ENCODE measurements at regions not wholly inside any gene's neighbourhood (a gene's known extent, or its start where the extent isn't known, plus 50 kb on each side); places are given as distances from the start of the nearest gene placed in this dataset.

DNA sequence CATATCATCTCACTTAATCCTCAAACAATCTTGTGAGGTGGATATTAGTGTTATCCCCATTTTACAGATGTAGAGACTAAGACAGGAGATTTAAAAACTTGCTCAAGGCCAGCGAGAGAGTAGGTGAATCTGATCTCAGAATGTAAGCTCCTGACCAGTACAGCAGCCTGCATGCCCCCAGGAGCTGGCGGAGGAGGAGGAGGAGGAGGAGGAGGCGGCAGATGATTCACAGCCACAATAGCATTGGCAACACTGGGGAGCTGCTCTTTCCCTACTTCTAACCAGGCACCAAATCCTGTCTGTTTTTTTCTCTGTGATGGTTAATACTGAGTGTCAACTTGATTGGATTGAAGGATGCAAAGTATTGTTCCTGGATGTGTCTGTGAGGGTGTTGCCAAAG lies 243.2 kb downstream of the ATG4C start:
- TF ChIP-seq, protein P1, sequence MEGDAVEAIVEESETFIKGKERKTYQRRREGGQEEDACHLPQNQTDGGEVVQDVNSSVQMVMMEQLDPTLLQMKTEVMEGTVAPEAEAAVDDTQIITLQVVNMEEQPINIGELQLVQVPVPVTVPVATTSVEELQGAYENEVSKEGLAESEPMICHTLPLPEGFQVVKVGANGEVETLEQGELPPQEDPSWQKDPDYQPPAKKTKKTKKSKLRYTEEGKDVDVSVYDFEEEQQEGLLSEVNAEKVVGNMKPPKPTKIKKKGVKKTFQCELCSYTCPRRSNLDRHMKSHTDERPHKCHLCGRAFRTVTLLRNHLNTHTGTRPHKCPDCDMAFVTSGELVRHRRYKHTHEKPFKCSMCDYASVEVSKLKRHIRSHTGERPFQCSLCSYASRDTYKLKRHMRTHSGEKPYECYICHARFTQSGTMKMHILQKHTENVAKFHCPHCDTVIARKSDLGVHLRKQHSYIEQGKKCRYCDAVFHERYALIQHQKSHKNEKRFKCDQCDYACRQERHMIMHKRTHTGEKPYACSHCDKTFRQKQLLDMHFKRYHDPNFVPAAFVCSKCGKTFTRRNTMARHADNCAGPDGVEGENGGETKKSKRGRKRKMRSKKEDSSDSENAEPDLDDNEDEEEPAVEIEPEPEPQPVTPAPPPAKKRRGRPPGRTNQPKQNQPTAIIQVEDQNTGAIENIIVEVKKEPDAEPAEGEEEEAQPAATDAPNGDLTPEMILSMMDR (IDR thresholded peaks at IDR 0.05) = no peak
- TF ChIP-seq POLR2A (IDR thresholded peaks at IDR 0.05) = no peak
